ENCODE measurements at regions not wholly inside any gene's neighbourhood (a gene's known extent, or its start where the extent isn't known, plus 50 kb on each side); places are given as distances from the start of the nearest gene placed in this dataset.

GRCh38 chr2:225971433-225971832, 571.9 kb downstream of the NYAP2 start:
- H3K27ac ChIP-seq = no peak overlapping the region

GRCh38 chr2:225948903-225949302, 549.4 kb downstream of the NYAP2 start:
- TF ChIP-seq ZFX (IDR thresholded peaks at IDR 0.05) (no peak), CTCF (conservative IDR thresholded peaks at IDR 0.05) (no peak)
- H3K27ac ChIP-seq = no peak overlapping the region

More at GRCh38 chr2:225971433-225971832, 571.9 kb downstream of the NYAP2 start:
- no peak for TF ChIP-seq ZFX (IDR thresholded peaks at IDR 0.05)
- TF ChIP-seq CTCF (conservative IDR thresholded peaks at IDR 0.05) = no peak

GRCh38 chr2:225938991-225939390, 539.5 kb downstream of the NYAP2 start:
- TF ChIP-seq ZFX (IDR thresholded peaks at IDR 0.05) = no peak
- no peak for TF ChIP-seq CTCF (conservative IDR thresholded peaks at IDR 0.05)
- no peak overlapping the region for H3K27ac ChIP-seq

GRCh38 chr2:225937625-225938187, 538.2 kb downstream of the NYAP2 start:
- no peak overlapping the region for H3K27ac ChIP-seq
- no peak for TF ChIP-seq ZFX (IDR thresholded peaks at IDR 0.05)
- TF ChIP-seq CTCF (conservative IDR thresholded peaks at IDR 0.05) = no peak

GRCh38 chr2:225932811-225933413, 533.4 kb downstream of the NYAP2 start:
- TF ChIP-seq CTCF (conservative IDR thresholded peaks at IDR 0.05) (no peak), ZFX (IDR thresholded peaks at IDR 0.05) (no peak)
- H3K27ac ChIP-seq = no peak overlapping the region

- TF ChIP-seq CTCF (conservative IDR thresholded peaks at IDR 0.05) (no peak), ZFX (IDR thresholded peaks at IDR 0.05) (no peak)
- no peak overlapping the region for H3K27ac ChIP-seq
Measured at GRCh38 chr2:225930687-225931086, 531.2 kb downstream of the NYAP2 start.

GRCh38 chr2:225920621-225921220, 521.2 kb downstream of the NYAP2 start:
- no peak for TF ChIP-seq ZFX (IDR thresholded peaks at IDR 0.05)
- no peak overlapping the region for H3K27ac ChIP-seq
